HEK293 (cell line): ENCODE measurements at regions not wholly inside any gene's neighbourhood (a gene's known extent, or its start where the extent isn't known, plus 50 kb on each side); places are given as distances from the start of the nearest gene placed in this dataset.

Source experiments
- CTCF ChIA-PET: fragments of 350-600 bp; formaldehyde crosslinking; extraction: SDS; loops from one replicate; lab custom pipeline; 2021; ENCODE audit warnings: antibody characterized with exemption; lab: Yijun Ruan, JAX
- POLR2A ChIA-PET: fragments of 300-600 bp; formaldehyde crosslinking; extraction: SDS; loops from one replicate; lab custom pipeline; 2020; ENCODE audit warnings: antibody characterized with exemption, inconsistent platforms; lab: Yijun Ruan, JAX
- H3K27ac ChIP-seq: fragments of 200-500 bp; sonication (Bioruptor generic); 2 replicates; pipeline ENCODE4 v1.5.1; 2014; ENCODE audit warnings: low read depth, low read length, control low read depth, inconsistent platforms; ENCODE audit errors: extremely low read depth
- H3K36me3 ChIP-seq, 2 experiments: fragments of 200-500 bp in 1 of 2; sonication (Bioruptor generic) in 1 of 2; 1 replicate in 1 of 2; 2 replicates in 1 of 2; pipeline ENCODE4 v1.5.1; 2014 to 2017; ENCODE audit warnings: inconsistent platforms in 2 of 2, low read length in 2 of 2; ENCODE audit not compliant: control insufficient read depth in 2 of 2, insufficient read depth in 1 of 2
- H3K4me1 ChIP-seq: fragments of 200-500 bp; sonication (Bioruptor generic); 2 replicates; pipeline ENCODE4 v1.5.1; 2014; ENCODE audit warnings: mild to moderate bottlenecking, low read length, inconsistent platforms; ENCODE audit not compliant: control insufficient read depth, insufficient read depth
- H3K4me3 ChIP-seq: 2 replicates; pipeline ENCODE4 v1.5.1; 2011; ENCODE audit warnings: low read depth, mild to moderate bottlenecking, control low read depth, low read length, moderate library complexity
- H3K9me3 ChIP-seq: fragments of 200-500 bp; sonication (Bioruptor generic); 2 replicates; pipeline ENCODE4 v1.5.1; 2014; ENCODE audit warnings: low read depth, low read length, inconsistent platforms; ENCODE audit not compliant: control insufficient read depth, insufficient read depth
- BCL11A ChIP-seq: fragments of 450-650 bp; formaldehyde crosslinking; IDR thresholded peaks from 2 replicates; pipeline ENCODE4 v1.5.1; 2016; ENCODE audit warnings: low read depth, missing biosample characterization, missing genetic modification characterization
- ELK4 ChIP-seq: IDR thresholded peaks from 2 replicates; pipeline ENCODE4 v1.6.1; 2011; ENCODE audit warnings: mild to moderate bottlenecking, low read depth, low read length, borderline replicate concordance
- GLI2 ChIP-seq: fragments of 450-650 bp; formaldehyde crosslinking; IDR thresholded peaks from 2 replicates; pipeline ENCODE4; 2017; ENCODE audit warnings: missing biosample characterization, missing genetic modification characterization, low read depth, borderline replicate concordance
- GLI4 ChIP-seq: fragments of 450-650 bp; formaldehyde crosslinking; IDR thresholded peaks from 2 replicates; pipeline ENCODE4 v1.5.1; 2016; ENCODE audit warnings: missing biosample characterization, missing genetic modification characterization
- KLF1 ChIP-seq: fragments of 450-650 bp; formaldehyde crosslinking; IDR thresholded peaks from 2 replicates; pipeline ENCODE4 v1.5.1; 2016; ENCODE audit warnings: missing biosample characterization, missing genetic modification characterization
- OSR2 ChIP-seq: fragments of 450-650 bp; formaldehyde crosslinking; IDR thresholded peaks from 2 replicates; pipeline ENCODE4 v1.5.1; 2016; ENCODE audit warnings: missing biosample characterization, missing genetic modification characterization
- PATZ1 ChIP-seq: fragments of 450-650 bp; formaldehyde crosslinking; IDR thresholded peaks from 2 replicates; pipeline ENCODE4 v1.5.1; 2016; ENCODE audit warnings: missing biosample characterization, missing genetic modification characterization
- TRIM28 ChIP-seq: IDR thresholded peaks from 2 replicates; pipeline ENCODE4 v1.6.1; 2011; ENCODE audit warnings: low read length, control low read depth, borderline replicate concordance
- ZBTB20 ChIP-seq: fragments of 450-650 bp; formaldehyde crosslinking; IDR thresholded peaks from 2 replicates; pipeline ENCODE4 v1.5.1; 2016; ENCODE audit warnings: missing biosample characterization, missing genetic modification characterization
- ZBTB26 ChIP-seq: fragments of 450-650 bp; formaldehyde crosslinking; optimal IDR thresholded peaks from 2 replicates; pipeline ENCODE3; 2016; ENCODE audit warnings: missing biosample characterization, mild to moderate bottlenecking, missing genetic modification characterization
- ZBTB8A ChIP-seq: fragments of 450-650 bp; formaldehyde crosslinking; IDR thresholded peaks from 2 replicates; pipeline ENCODE4 v1.5.1; 2016; ENCODE audit warnings: missing biosample characterization, missing genetic modification characterization
- ZNF146 ChIP-seq: fragments of 450-650 bp; formaldehyde crosslinking; IDR thresholded peaks from 2 replicates; pipeline ENCODE4 v1.5.1; 2016; ENCODE audit warnings: missing biosample characterization, missing genetic modification characterization
- ZNF157 ChIP-seq: fragments of 450-650 bp; formaldehyde crosslinking; IDR thresholded peaks from 2 replicates; pipeline ENCODE4 v1.5.1; 2016; ENCODE audit warnings: missing biosample characterization, missing genetic modification characterization
- ZNF341 ChIP-seq: fragments of 450-650 bp; formaldehyde crosslinking; IDR thresholded peaks from 2 replicates; pipeline ENCODE4; 2016; ENCODE audit warnings: low read depth, missing biosample characterization, missing genetic modification characterization
- ZNF394 ChIP-seq: fragments of 450-650 bp; formaldehyde crosslinking; IDR thresholded peaks from 2 replicates; pipeline ENCODE4 v1.5.1; 2016; ENCODE audit warnings: missing biosample characterization, missing genetic modification characterization, mild to moderate bottlenecking, moderate library complexity, borderline replicate concordance
- ZNF398 ChIP-seq: fragments of 450-650 bp; formaldehyde crosslinking; IDR thresholded peaks from 2 replicates; pipeline ENCODE4 v1.5.1; 2017; ENCODE audit warnings: missing biosample characterization, missing genetic modification characterization
- ZNF426 ChIP-seq: fragments of 450-650 bp; formaldehyde crosslinking; IDR thresholded peaks from 2 replicates; pipeline ENCODE4 v1.5.1; 2017; ENCODE audit warnings: missing biosample characterization, missing genetic modification characterization, mild to moderate bottlenecking, inconsistent platforms, moderate library complexity
- ZNF623 ChIP-seq: fragments of 450-650 bp; formaldehyde crosslinking; IDR thresholded peaks from 2 replicates; pipeline ENCODE4 v1.5.1; 2016; ENCODE audit warnings: missing biosample characterization, missing genetic modification characterization

GRCh38 chr5:168128111-168128510, 163.3 kb upstream of the WWC1 start:
- Histone ChIP-seq H3K36me3 (no peaks in the 10 kb centered on the region), H3K4me3 (no peak overlapping the region), H3K4me1 (no peaks in the 10 kb centered on the region), H3K9me3 (no peaks in the 10 kb centered on the region), H3K27ac (no peak overlapping the region)
- TF ChIP-seq GLI2 (tag by site-specific recombination) = no peak
- CTCF ChIA-PET = interaction anchor here (0.7 to 1.5 kb wide), 2 partner anchors 14 to 27 kb away, joined by 3 to 6 read pairs; no protein-coding TSS in a partner anchor
- POLR2A ChIA-PET = no interaction called here

- H3K9me3 ChIP-seq = no peaks in the 10 kb centered on the region
Measured at GRCh38 chr5:168128557-168128956, 162.9 kb upstream of the WWC1 start.

GRCh38 chr5:168131519-168131918, 159.9 kb upstream of the WWC1 start:
- Histone ChIP-seq H3K4me3 (no peak overlapping the region), H3K27ac (no peak overlapping the region), H3K9me3 (no peaks in the 10 kb centered on the region), H3K4me1 (no peaks in the 10 kb centered on the region), H3K36me3 (no peaks in the 10 kb centered on the region)
- CTCF ChIA-PET = no interaction called here
- POLR2A ChIA-PET = no interaction called here
- TF ChIP-seq ZNF398 (tag by site-specific recombination) (no peak), PATZ1 (tag by site-specific recombination) (no peak), KLF1 (no peak), ZNF146 (tag by site-specific recombination) (no peak), BCL11A (tag by site-specific recombination) (no peak), ZBTB8A (tag by site-specific recombination) (no peak), ZNF426 (tag by site-specific recombination) (no peak), GLI4 (tag by site-specific recombination) (no peak), ZBTB26 (tag by site-specific recombination) (no peak), ZNF157 (no peak), ZBTB20 (tag by site-specific recombination) (no peak), ZNF623 (no peak)

More at GRCh38 chr5:168128557-168128956, 162.9 kb upstream of the WWC1 start:
- Histone ChIP-seq H3K4me1 (no peaks in the 10 kb centered on the region), H3K36me3 (no peaks in the 10 kb centered on the region), H3K27ac (no peak overlapping the region), H3K4me3 (no peak overlapping the region)
- POLR2A ChIA-PET = no interaction called here
- TF ChIP-seq ELK4 (no peak), TRIM28 (no peak), ZNF341 (tag by site-specific recombination) (no peak), OSR2 (tag by site-specific recombination) (no peak), ZBTB20 (tag by site-specific recombination) (no peak), ZNF394 (tag by site-specific recombination) (no peak)
- CTCF ChIA-PET = interaction anchor here (0.7 to 1.5 kb wide), 2 partner anchors 14 to 26 kb away, joined by 3 to 6 read pairs; no protein-coding TSS in a partner anchor
